Panc1 (cell line): ENCODE measurements at regions not wholly inside any gene's neighbourhood (a gene's known extent, or its start where the extent isn't known, plus 50 kb on each side); places are given as distances from the start of the nearest gene placed in this dataset.
A peak's percentile ranks its signal among the peaks of the same experiment; 100 is the strongest.

Experiments
- ATAC-seq: fragments of 200-7000 bp; cut with Tn5 transposase; 2 replicates; pipeline ENCODE4 v1.9.1; 2020; ENCODE audit warnings: mild to moderate bottlenecking, moderate library complexity
- BruUV-seq: library from RNA; stranded (reverse); fragments of 400-500 nt; replicated peaks from 2 replicates; lab custom pipeline; 2021; lab: Mats Ljungman, UMichigan
- CTCF ChIA-PET: fragments of 300-600 bp; sonication (Branson Sonifier 250); formaldehyde crosslinking; loops from one replicate; lab custom pipeline; 2022; ENCODE audit warnings: antibody characterized with exemption; lab: Charles Lee
- POLR2A ChIA-PET: fragments of 300-600 bp; sonication (Branson Sonifier 250); formaldehyde crosslinking; loops from one replicate; lab custom pipeline; 2022; ENCODE audit warnings: antibody characterized with exemption; lab: Charles Lee
- DNase-seq: peaks from one replicate; pipeline ENCODE4 v3.0.0-alpha.2; 2010; ENCODE audit warnings: low read depth, low spot score
- H3K27ac ChIP-seq: 2 replicates; pipeline ENCODE4 v1.5.1; 2011; ENCODE audit warnings: mild to moderate bottlenecking, low read length, inconsistent platforms
- H3K27me3 ChIP-seq: fragments of 200-500 bp; sonication (Bioruptor generic); 2 replicates; pipeline ENCODE4 v1.6.0; 2014; ENCODE audit warnings: low read length, inconsistent platforms; ENCODE audit not compliant: control insufficient read depth, insufficient read depth
- H3K36me3 ChIP-seq: fragments of 200-500 bp; sonication (Bioruptor generic); 2 replicates; pipeline ENCODE4 v1.5.1; 2014; ENCODE audit warnings: inconsistent platforms, mild to moderate bottlenecking, low read length, moderate library complexity; ENCODE audit not compliant: control insufficient read depth, insufficient read depth
- H3K4me1 ChIP-seq: 2 replicates; pipeline ENCODE4 v1.5.1; 2011; ENCODE audit warnings: inconsistent platforms, mild to moderate bottlenecking, low read length, moderate library complexity; ENCODE audit not compliant: control insufficient read depth, insufficient read depth
- H3K4me3 ChIP-seq, 2 experiments: 2 replicates each; pipeline ENCODE4 v1.5.1; 2011 to 2012; ENCODE audit warnings: low read depth in 2 of 2, low read length in 2 of 2, mild to moderate bottlenecking in 2 of 2, inconsistent platforms in 1 of 2, moderate library complexity in 1 of 2
- H3K9me3 ChIP-seq: fragments of 200-500 bp; sonication (Bioruptor generic); 2 replicates; pipeline ENCODE4 v1.5.1; 2014; ENCODE audit warnings: low read depth, mild to moderate bottlenecking, inconsistent platforms, low read length, moderate library complexity; ENCODE audit not compliant: control insufficient read depth, insufficient read depth
- POLR2AphosphoS5 ChIP-seq: IDR thresholded peaks from 2 replicates; pipeline ENCODE4 v1.6.1; 2012; ENCODE audit warnings: mild to moderate bottlenecking, low read depth, low read length, moderate library complexity
- SIN3A ChIP-seq: IDR thresholded peaks from 2 replicates; pipeline ENCODE4 v1.6.1; 2012; ENCODE audit warnings: low read depth, mild to moderate bottlenecking, low read length, moderate library complexity, borderline replicate concordance; ENCODE audit not compliant: insufficient read depth
- TCF7L2 ChIP-seq: IDR thresholded peaks from 2 replicates; pipeline ENCODE4 v1.6.1; 2011; ENCODE audit warnings: mild to moderate bottlenecking, low read depth, low read length, inconsistent platforms
- in situ Hi-C: cut with HindIII; loops from 2 replicates; pipeline ENCODE4 v1.10.0; 2016; ENCODE audit warnings: low sequenced_read_pairs, low pct_unique_long_range_greater_than_20kb
- intact Hi-C: fragments of 100-400 bp; cut with micrococcal nuclease; formaldehyde crosslinking; loops from one replicate; pipeline ENCODE4 v1.10.0; 2022; ENCODE audit not compliant: unreplicated experiment
- TF ChIP-seq, protein P1 (sequence below): fragments of 450-650 bp; IDR thresholded peaks from 2 replicates; pipeline ENCODE4 v1.5.1; 2017; ENCODE audit warnings: mild to moderate bottlenecking
- TF ChIP-seq, protein P2 (sequence below), 2 experiments: IDR thresholded peaks; 2 replicates each; pipeline ENCODE4 v1.6.1; 2011 to 2012; ENCODE audit warnings: low read depth in 2 of 2, control low read depth in 1 of 2, low read length in 1 of 2, mild to moderate bottlenecking in 1 of 2, moderate library complexity in 1 of 2; ENCODE audit not compliant: insufficient read depth in 1 of 2

DNA sequence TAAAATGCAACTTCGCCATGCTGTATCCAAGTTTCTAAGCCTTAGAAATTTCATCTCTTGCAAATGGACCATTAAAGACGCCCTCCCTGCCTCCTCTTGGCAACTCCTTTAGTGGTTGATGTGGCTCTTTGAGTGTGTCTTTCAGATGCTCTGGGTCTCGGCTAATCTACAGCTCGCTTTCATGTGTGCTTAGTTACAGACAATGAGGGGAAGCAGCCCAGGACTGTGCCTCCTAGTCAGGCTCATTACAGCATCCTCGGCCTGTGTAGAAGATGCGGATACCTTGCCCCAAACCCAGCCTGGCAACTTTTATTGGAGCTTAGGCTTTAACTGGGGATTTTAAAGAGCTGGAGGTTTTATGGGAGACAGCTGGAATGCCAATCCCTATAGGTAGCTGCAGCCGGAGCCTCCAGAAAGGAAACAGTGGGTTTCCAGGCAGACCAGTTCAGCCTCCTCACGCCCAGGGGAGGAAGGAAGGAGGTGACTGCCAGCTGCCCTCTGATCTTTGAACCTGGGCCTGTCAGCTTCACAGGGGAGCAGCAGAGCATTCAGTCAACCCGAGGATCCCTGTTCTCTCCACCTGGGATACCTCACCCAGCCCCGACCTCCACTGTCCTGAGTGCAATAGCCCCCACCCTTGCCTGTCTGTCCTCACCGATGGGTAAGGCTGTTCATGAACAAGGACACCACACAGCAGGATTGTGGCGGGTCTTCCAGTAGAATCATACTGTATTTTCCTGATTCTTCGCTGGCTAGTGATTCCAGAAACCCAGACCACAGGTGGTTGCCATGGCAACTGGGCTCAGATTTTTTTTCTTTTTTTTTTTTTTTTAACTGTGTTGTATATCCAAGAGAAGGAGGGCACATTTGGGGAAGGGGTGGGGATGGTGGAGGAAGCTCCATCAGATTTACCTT, 638.5 kb downstream of the MED13L start:
- ATAC-seq (peak; percentile 45; the same call in 1 of the 2 replicates), DNase-seq (no peak)
- TF ChIP-seq SIN3A, result no peak
- Histone ChIP-seq H3K4me1 (no peaks in the 10 kb centered on the region), H3K9me3 (no peaks in the 10 kb centered on the region), H3K27me3 (peaks cover 6% of the 10 kb centered on the region; the same call in 1 of the 2 replicates), H3K27ac (no peak overlapping the region), H3K36me3 (no peaks in the 10 kb centered on the region), H3K4me3 (no peak overlapping the region)
- in situ Hi-C loops (no loop called here), intact Hi-C loops (no loop called here)
- ChIA-PET POLR2A (no interaction called here), CTCF (no interaction called here)
- BruUV-seq, result no TSS peak

DNA sequence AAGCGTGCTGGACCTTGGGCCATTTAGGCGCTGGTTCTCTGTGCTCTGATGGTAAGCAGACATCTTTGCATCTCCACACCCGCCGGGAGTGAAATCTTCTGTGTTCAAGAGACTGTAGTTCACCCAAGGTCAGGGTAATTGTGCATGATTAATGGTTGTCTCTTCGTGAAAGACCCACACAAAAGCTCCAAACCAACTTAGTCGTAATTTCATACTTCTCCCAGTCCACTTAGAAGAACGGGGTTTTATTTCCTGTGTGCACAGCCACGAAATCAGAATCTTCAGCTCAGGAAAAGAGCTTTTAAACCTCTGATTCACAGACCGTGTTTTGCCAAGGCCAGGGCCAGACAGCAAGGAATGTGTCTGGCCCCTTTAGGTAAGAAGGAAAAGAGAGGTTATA, 640.9 kb downstream of the MED13L start:
- TF ChIP-seq, protein P1, sequence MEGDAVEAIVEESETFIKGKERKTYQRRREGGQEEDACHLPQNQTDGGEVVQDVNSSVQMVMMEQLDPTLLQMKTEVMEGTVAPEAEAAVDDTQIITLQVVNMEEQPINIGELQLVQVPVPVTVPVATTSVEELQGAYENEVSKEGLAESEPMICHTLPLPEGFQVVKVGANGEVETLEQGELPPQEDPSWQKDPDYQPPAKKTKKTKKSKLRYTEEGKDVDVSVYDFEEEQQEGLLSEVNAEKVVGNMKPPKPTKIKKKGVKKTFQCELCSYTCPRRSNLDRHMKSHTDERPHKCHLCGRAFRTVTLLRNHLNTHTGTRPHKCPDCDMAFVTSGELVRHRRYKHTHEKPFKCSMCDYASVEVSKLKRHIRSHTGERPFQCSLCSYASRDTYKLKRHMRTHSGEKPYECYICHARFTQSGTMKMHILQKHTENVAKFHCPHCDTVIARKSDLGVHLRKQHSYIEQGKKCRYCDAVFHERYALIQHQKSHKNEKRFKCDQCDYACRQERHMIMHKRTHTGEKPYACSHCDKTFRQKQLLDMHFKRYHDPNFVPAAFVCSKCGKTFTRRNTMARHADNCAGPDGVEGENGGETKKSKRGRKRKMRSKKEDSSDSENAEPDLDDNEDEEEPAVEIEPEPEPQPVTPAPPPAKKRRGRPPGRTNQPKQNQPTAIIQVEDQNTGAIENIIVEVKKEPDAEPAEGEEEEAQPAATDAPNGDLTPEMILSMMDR, result no peak
- no peak for TF ChIP-seq TCF7L2
- TF ChIP-seq, protein P2, sequence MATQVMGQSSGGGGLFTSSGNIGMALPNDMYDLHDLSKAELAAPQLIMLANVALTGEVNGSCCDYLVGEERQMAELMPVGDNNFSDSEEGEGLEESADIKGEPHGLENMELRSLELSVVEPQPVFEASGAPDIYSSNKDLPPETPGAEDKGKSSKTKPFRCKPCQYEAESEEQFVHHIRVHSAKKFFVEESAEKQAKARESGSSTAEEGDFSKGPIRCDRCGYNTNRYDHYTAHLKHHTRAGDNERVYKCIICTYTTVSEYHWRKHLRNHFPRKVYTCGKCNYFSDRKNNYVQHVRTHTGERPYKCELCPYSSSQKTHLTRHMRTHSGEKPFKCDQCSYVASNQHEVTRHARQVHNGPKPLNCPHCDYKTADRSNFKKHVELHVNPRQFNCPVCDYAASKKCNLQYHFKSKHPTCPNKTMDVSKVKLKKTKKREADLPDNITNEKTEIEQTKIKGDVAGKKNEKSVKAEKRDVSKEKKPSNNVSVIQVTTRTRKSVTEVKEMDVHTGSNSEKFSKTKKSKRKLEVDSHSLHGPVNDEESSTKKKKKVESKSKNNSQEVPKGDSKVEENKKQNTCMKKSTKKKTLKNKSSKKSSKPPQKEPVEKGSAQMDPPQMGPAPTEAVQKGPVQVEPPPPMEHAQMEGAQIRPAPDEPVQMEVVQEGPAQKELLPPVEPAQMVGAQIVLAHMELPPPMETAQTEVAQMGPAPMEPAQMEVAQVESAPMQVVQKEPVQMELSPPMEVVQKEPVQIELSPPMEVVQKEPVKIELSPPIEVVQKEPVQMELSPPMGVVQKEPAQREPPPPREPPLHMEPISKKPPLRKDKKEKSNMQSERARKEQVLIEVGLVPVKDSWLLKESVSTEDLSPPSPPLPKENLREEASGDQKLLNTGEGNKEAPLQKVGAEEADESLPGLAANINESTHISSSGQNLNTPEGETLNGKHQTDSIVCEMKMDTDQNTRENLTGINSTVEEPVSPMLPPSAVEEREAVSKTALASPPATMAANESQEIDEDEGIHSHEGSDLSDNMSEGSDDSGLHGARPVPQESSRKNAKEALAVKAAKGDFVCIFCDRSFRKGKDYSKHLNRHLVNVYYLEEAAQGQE (IDR thresholded peaks at IDR 0.05; ENCODE audit: insufficient read depth in 1 of 2, low read depth in 2 of 2, low read length in 1 of 2), result no peak
- TF ChIP-seq POLR2AphosphoS5, result no peak
- POLR2A ChIA-PET, result no interaction called here
- H3K27me3 ChIP-seq, result peaks cover 3% of the 10 kb centered on the region; the same call in 1 of the 2 replicates
- no peaks in the 10 kb centered on the region for H3K36me3 ChIP-seq
- CTCF ChIA-PET, result no interaction called here
- H3K9me3 ChIP-seq, result no peaks in the 10 kb centered on the region
- DNase-seq (no peak), ATAC-seq (no peak)
- H3K4me3 ChIP-seq, result no peak overlapping the region
- H3K4me1 ChIP-seq, result no peaks in the 10 kb centered on the region
- no TSS peak for BruUV-seq
- intact Hi-C loops (no loop called here), in situ Hi-C loops (no loop called here)
- no peak overlapping the region for H3K27ac ChIP-seq

DNA sequence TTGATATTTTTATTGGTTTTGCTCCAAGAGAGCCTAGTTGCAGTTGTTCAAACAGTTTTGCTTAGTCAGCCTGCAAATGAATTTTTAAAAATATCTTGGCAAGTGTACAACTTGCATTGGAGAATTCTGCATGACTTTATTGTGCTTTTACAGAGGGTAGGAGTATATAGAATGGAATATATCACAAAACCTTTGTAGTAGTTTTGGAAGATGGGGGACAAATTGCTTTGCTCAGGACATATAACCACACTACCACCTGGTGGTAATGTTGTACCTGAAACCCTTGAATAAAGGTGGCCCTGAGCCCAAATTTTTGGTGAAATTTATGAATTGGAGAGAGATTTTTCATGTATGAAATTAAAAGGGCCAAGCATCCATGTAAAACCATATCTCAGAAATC, 645.2 kb downstream of the MED13L start:
- in situ Hi-C loops (no loop called here), intact Hi-C loops (no loop called here)
- ATAC-seq (no peak), DNase-seq (no peak)
- Histone ChIP-seq H3K4me1 (no peaks in the 10 kb centered on the region), H3K36me3 (no peaks in the 10 kb centered on the region), H3K27ac (no peak overlapping the region), H3K9me3 (no peaks in the 10 kb centered on the region; the same call in 1 of the 2 replicates), H3K4me3 (no peak overlapping the region), H3K27me3 (no peaks in the 10 kb centered on the region)
- no peak for TF ChIP-seq SIN3A
- TF ChIP-seq, protein P2 (IDR thresholded peaks at IDR 0.05; ENCODE audit: insufficient read depth in 1 of 2, low read depth in 2 of 2, low read length in 1 of 2), result no peak
- no peak for TF ChIP-seq TCF7L2
- TF ChIP-seq POLR2AphosphoS5, result no peak
- TF ChIP-seq, protein P1, result no peak
- CTCF ChIA-PET, result no interaction called here
- POLR2A ChIA-PET, result no interaction called here
- no TSS peak for BruUV-seq
